ENCODE measurements at regions not wholly inside any gene's neighbourhood (a gene's known extent, or its start where the extent isn't known, plus 50 kb on each side); places are given as distances from the start of the nearest gene placed in this dataset.

- no peak for TF ChIP-seq CTCF (IDR thresholded peaks at IDR 0.05; ENCODE audit: low read length, missing control alignments)
- H3K4me3 ChIP-seq (replicated peaks; ENCODE audit: low read depth, low read length), result no peak overlapping the region
- DNase-seq (ENCODE audit: low read depth), result no peak
These were observed 310.0 kb downstream of the HRH4 start for GRCh38 chr18:24770311-24771024.

DNA sequence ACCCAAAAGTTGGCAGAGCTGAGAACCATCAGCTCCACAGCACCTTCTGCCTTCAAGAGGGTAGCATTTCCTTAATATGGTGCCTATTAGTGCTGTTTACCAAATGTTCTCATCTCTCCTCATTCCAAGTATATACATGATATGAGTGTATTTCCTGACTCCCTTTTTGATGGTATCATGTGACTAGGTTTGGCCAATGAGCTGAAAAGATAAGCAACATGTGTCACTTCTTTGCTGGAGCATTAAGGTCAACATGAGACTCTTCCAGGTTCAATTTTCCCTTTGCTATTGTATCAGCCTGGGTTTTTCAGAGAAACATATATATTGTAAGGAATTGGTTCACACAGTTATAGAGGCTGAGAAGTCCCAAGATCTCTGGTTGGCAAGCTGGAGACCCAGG, 310.9 kb downstream of the HRH4 start:
- no peak for TF ChIP-seq CTCF (IDR thresholded peaks at IDR 0.05; ENCODE audit: low read length, missing control alignments)
- no peak for DNase-seq (ENCODE audit: low read depth)
- no peak overlapping the region for H3K4me3 ChIP-seq (replicated peaks; ENCODE audit: low read depth, low read length)

- H3K4me3 ChIP-seq (replicated peaks; ENCODE audit: low read depth, low read length), result no peak overlapping the region
- no peak for TF ChIP-seq CTCF (IDR thresholded peaks at IDR 0.05; ENCODE audit: low read length, missing control alignments)
- no peak for DNase-seq (ENCODE audit: low read depth)
These were observed 312.7 kb downstream of the HRH4 start for GRCh38 chr18:24773101-24773500.

GRCh38 chr18:24776019-24776418, 315.6 kb downstream of the HRH4 start:
- no peak for DNase-seq (ENCODE audit: low read depth)
- TF ChIP-seq CTCF (IDR thresholded peaks at IDR 0.05; ENCODE audit: low read length, missing control alignments), result no peak

DNA sequence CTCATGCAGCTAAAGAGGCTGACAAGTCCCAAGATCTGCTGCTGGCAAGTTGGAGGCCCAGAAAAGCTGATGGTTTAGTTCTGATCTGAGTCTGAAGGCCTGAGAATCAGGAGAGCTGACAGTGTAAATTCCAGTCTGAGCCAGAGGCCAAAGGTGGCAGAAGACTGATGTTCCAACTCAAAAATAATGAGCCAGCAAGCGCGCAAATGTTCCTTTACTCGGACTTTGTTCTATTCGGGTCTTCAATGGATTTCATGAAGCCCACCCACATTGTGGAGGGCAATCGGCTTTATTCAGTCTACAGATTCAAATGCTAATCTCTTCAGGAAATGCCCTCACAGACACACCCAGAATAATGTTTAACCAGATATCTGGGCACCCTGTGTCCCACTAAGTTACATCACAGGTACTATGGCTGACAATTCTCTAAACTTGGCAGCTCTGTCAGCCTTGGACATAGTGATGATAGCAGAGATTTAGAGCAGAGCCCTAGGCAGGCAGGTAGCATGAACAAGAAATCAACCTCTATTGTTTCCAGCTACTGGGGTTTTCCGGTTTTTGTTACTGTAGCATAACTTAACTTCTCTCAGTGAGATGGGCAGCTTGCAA, 318.5 kb downstream of the HRH4 start:
- no peak for TF ChIP-seq CTCF (IDR thresholded peaks at IDR 0.05; ENCODE audit: low read length, missing control alignments)

More at GRCh38 chr18:24776019-24776418, 315.6 kb downstream of the HRH4 start:
- no peak overlapping the region for H3K4me3 ChIP-seq (replicated peaks; ENCODE audit: low read depth, low read length)

GRCh38 chr18:24782566-24782965, 322.1 kb downstream of the HRH4 start:
- DNase-seq (ENCODE audit: low read depth), result no peak
- TF ChIP-seq CTCF (IDR thresholded peaks at IDR 0.05; ENCODE audit: low read length, missing control alignments), result no peak
- H3K4me3 ChIP-seq (replicated peaks; ENCODE audit: low read depth, low read length), result no peak overlapping the region

More for the DNA sequence above, 318.5 kb downstream of the HRH4 start:
- DNase-seq (ENCODE audit: low read depth), result no peak
- H3K4me3 ChIP-seq (replicated peaks; ENCODE audit: low read depth, low read length), result no peak overlapping the region

DNA sequence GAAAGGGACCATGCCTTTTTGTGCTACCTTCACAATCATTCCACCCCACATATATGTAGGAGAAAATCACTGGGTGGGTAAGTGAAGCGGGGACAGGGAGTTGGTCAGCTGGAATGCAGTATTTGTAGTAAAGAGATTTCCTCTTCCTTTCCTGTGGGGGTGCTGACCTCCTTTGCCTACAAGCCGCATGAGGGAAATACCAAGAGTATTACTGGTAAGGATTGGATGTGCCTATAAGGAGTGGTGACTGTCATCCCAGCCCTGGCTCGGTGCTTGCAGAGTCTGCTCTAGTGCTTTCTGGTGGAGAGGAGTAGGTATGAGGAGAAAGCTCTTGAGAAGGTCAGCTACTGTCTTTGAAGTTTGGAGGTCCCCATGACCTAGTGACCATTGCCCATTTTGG, 324.6 kb downstream of the HRH4 start:
- DNase-seq (ENCODE audit: low read depth), result no peak
- TF ChIP-seq CTCF (IDR thresholded peaks at IDR 0.05; ENCODE audit: low read length, missing control alignments), result no peak
- no peak overlapping the region for H3K4me3 ChIP-seq (replicated peaks; ENCODE audit: low read depth, low read length)

Data from fibroblast of pulmonary artery (primary cell).